ENCODE measurements at regions not wholly inside any gene's neighbourhood (a gene's known extent, or its start where the extent isn't known, plus 50 kb on each side); places are given as distances from the start of the nearest gene placed in this dataset.

GRCh38 chr6:120039664-120040063 lies 690.1 kb upstream of the MAN1A1 start:
- TF ChIP-seq CTCF (IDR thresholded peaks at IDR 0.05; ENCODE audit: low read depth, low read length), result no peak
- Histone ChIP-seq H3K27ac (ENCODE audit: low read depth, low read length) (no peak overlapping the region), H3K9me3 (ENCODE audit: control insufficient read depth, insufficient read depth, low read length) (no peaks in the 10 kb centered on the region), H3K27me3 (ENCODE audit: control insufficient read depth, insufficient read depth, low read length) (no peaks in the 10 kb centered on the region), H3K4me3 (ENCODE audit: low read depth, low read length) (no peak overlapping the region)
- ChIA-PET CTCF (no interaction called here), POLR2A (no interaction called here)
- DNase-seq (ENCODE audit: low read depth, low spot score), result no peak

- H3K27ac ChIP-seq (ENCODE audit: low read depth, low read length), result no peak overlapping the region
- no peak for DNase-seq (ENCODE audit: low read depth, low spot score)
- H3K9me3 ChIP-seq (ENCODE audit: control insufficient read depth, insufficient read depth, low read length), result no peaks in the 10 kb centered on the region; the same call in 1 of the 2 replicates
- no peaks in the 10 kb centered on the region for H3K27me3 ChIP-seq (ENCODE audit: control insufficient read depth, insufficient read depth, low read length)
- no peak for TF ChIP-seq CTCF (IDR thresholded peaks at IDR 0.05; ENCODE audit: low read depth, low read length)
- ChIA-PET POLR2A (no interaction called here), CTCF (no interaction called here)
- no peak overlapping the region for H3K4me3 ChIP-seq (ENCODE audit: low read depth, low read length)
Observed at GRCh38 chr6:120031837-120032236, 682.3 kb upstream of the MAN1A1 start.

DNA sequence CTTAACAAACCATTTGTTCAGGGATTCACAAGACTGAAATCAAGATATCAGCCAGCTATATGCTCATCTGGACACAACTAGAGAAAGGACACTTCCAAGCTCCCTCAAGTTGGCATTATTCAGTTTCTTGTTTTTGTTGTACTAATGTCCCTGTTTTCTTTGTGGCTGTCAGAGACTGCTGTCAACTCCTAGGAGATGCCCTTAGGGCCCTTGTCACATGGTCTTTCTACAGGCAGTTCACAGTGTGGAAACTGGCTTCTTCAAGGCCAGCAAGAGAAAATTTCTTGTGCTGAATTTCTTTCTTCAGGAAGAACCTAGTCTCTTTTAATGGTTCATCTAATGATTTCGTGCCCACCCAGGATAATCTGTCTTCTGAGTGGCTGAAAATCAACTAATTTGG lies 677.2 kb upstream of the MAN1A1 start:
- no peak for DNase-seq (ENCODE audit: low read depth, low spot score)
- POLR2A ChIA-PET, result no interaction called here
- Histone ChIP-seq H3K4me3 (ENCODE audit: low read depth, low read length) (no peak overlapping the region), H3K27ac (ENCODE audit: low read depth, low read length) (no peak overlapping the region), H3K9me3 (ENCODE audit: control insufficient read depth, insufficient read depth, low read length) (no peaks in the 10 kb centered on the region; the same call in 1 of the 2 replicates), H3K27me3 (ENCODE audit: control insufficient read depth, insufficient read depth, low read length) (no peaks in the 10 kb centered on the region)
- CTCF ChIA-PET, result no interaction called here
- TF ChIP-seq CTCF (IDR thresholded peaks at IDR 0.05; ENCODE audit: low read depth, low read length), result no peak

DNA sequence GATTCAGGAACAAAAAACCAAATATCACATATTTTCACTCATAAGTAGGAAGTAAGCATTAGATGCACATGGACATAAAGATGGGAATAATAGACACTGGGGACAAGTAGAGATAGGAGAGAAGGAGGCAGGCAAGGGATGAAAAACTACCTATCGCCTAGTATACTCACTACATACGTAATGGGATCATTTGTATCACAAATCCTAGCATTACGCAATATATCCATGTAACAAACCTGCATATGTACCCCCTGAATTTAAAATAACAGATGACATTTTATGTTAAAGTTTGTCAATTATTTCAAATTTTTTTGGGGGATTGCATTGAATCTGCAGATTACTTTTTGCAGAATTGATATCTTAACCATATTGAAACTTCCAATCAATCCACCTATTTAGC lies 660.5 kb upstream of the MAN1A1 start:
- Histone ChIP-seq H3K27ac (ENCODE audit: low read depth, low read length) (no peak overlapping the region), H3K4me3 (ENCODE audit: low read depth, low read length) (no peak overlapping the region), H3K27me3 (ENCODE audit: control insufficient read depth, insufficient read depth, low read length) (no peaks in the 10 kb centered on the region), H3K9me3 (ENCODE audit: control insufficient read depth, insufficient read depth, low read length) (no peaks in the 10 kb centered on the region)
- POLR2A ChIA-PET, result no interaction called here
- no peak for DNase-seq (ENCODE audit: low read depth, low spot score)
- TF ChIP-seq CTCF (IDR thresholded peaks at IDR 0.05; ENCODE audit: low read depth, low read length), result no peak
- CTCF ChIA-PET, result no interaction called here

DNA sequence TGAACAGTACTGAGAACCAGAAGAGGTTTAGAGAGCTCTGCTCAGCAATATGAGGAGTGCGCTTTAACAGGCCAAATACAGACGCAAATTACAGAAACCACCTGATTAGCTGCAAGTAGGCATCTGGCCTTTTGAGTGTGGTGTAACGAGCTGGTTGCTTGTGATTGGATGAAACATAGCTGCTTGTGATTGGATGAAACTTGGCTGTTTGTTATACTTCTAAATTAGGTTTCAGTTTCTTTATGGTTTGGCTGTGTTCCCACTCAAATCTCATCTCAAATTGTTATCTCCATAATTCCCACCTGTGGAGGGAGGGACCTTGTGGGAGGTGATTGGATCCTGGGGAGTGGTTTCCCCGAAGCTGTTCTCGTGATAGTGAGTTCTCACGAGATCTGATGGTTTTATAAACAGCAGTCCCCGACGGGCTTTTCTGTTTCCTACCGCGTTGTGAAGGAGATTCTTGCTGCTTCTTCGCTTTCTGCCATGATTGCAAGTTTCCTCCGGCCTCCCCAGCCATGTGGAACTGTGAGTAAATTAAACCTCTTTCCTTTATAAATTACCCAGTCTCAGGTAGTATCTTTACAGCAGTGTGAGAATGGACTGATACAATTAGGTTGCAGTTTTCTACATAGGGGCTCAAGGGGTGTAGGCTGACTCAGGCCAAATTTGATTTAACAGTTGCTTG lies 655.9 kb upstream of the MAN1A1 start:
- H3K27me3 ChIP-seq (ENCODE audit: control insufficient read depth, insufficient read depth, low read length), result no peaks in the 10 kb centered on the region
- ChIA-PET POLR2A (no interaction called here), CTCF (no interaction called here)
- TF ChIP-seq CTCF (IDR thresholded peaks at IDR 0.05; ENCODE audit: low read depth, low read length), result no peak
- no peak for DNase-seq (ENCODE audit: low read depth, low spot score)
- no peak overlapping the region for H3K27ac ChIP-seq (ENCODE audit: low read depth, low read length)
- H3K4me3 ChIP-seq (ENCODE audit: low read depth, low read length), result no peak overlapping the region
- H3K9me3 ChIP-seq (ENCODE audit: control insufficient read depth, insufficient read depth, low read length), result no peaks in the 10 kb centered on the region

Data from AG04450 (cell line).